Neuron (in vitro differentiated cells): ENCODE measurements at regions not wholly inside any gene's neighbourhood (a gene's known extent, or its start where the extent isn't known, plus 50 kb on each side); places are given as distances from the start of the nearest gene placed in this dataset.

Source experiments
- H2AFZ ChIP-seq: one replicate; pipeline ENCODE4 v1.6.1; 2013; ENCODE audit warnings: low read depth, mild to moderate bottlenecking, inconsistent platforms, low read length, moderate library complexity
- H3K27me3 ChIP-seq: one replicate; pipeline ENCODE4 v1.6.1; 2013; ENCODE audit warnings: low read length; ENCODE audit not compliant: insufficient read depth
- H3K36me3 ChIP-seq: one replicate; pipeline ENCODE4 v1.6.1; 2013; ENCODE audit warnings: low read length; ENCODE audit not compliant: insufficient read depth
- H3K4me1 ChIP-seq: one replicate; pipeline ENCODE4 v1.6.1; 2013; ENCODE audit warnings: low read length; ENCODE audit not compliant: insufficient read depth
- H3K4me3 ChIP-seq: 2 replicates; pipeline ENCODE4 v1.5.1; 2013; ENCODE audit warnings: mild to moderate bottlenecking, low read length, moderate library complexity
- H3K9me3 ChIP-seq: one replicate; pipeline ENCODE4 v1.6.1; 2013; ENCODE audit warnings: low read length

GRCh38 chr3:13947912-13948311 is 68.0 kb upstream of the WNT7A start:
- no peaks in the 10 kb centered on the region for H3K9me3 ChIP-seq
- peaks cover 19% of the 10 kb centered on the region for H3K27me3 ChIP-seq
- no peaks in the 10 kb centered on the region for H3K36me3 ChIP-seq
- no peak overlapping the region for H2AFZ ChIP-seq
- no peaks in the 10 kb centered on the region for H3K4me1 ChIP-seq
- no peak overlapping the region for H3K4me3 ChIP-seq

- H2AFZ ChIP-seq, result no peak overlapping the region
- no peaks in the 10 kb centered on the region for H3K36me3 ChIP-seq
- H3K4me3 ChIP-seq, result no peak overlapping the region
- H3K4me1 ChIP-seq, result no peaks in the 10 kb centered on the region
- no peaks in the 10 kb centered on the region for H3K9me3 ChIP-seq
- H3K27me3 ChIP-seq, result no peaks in the 10 kb centered on the region
Measured at GRCh38 chr3:13939206-13939605, 59.3 kb upstream of the WNT7A start.

- H3K4me3 ChIP-seq, result no peak overlapping the region
- no peaks in the 10 kb centered on the region for H3K4me1 ChIP-seq
- H3K36me3 ChIP-seq, result no peaks in the 10 kb centered on the region
- H3K27me3 ChIP-seq, result no peaks in the 10 kb centered on the region
- no peaks in the 10 kb centered on the region for H3K9me3 ChIP-seq
- no peak overlapping the region for H2AFZ ChIP-seq
Measured at GRCh38 chr3:13937131-13937530, 57.3 kb upstream of the WNT7A start.

GRCh38 chr3:13935494-13936094 is 55.7 kb upstream of the WNT7A start:
- H3K4me3 ChIP-seq, result no peak overlapping the region
- H3K36me3 ChIP-seq, result no peaks in the 10 kb centered on the region
- no peak overlapping the region for H2AFZ ChIP-seq

GRCh38 chr3:13934813-13935212 is 54.9 kb upstream of the WNT7A start:
- Histone ChIP-seq H3K27me3 (no peaks in the 10 kb centered on the region), H2AFZ (no peak overlapping the region), H3K36me3 (no peaks in the 10 kb centered on the region), H3K4me3 (no peak overlapping the region), H3K4me1 (no peaks in the 10 kb centered on the region), H3K9me3 (no peaks in the 10 kb centered on the region)

More at GRCh38 chr3:13935494-13936094, 55.7 kb upstream of the WNT7A start:
- H3K4me1 ChIP-seq, result no peaks in the 10 kb centered on the region
- H3K9me3 ChIP-seq, result no peaks in the 10 kb centered on the region
- no peaks in the 10 kb centered on the region for H3K27me3 ChIP-seq

- H3K4me3 ChIP-seq, result no peak overlapping the region
- no peaks in the 10 kb centered on the region for H3K36me3 ChIP-seq
- no peaks in the 10 kb centered on the region for H3K4me1 ChIP-seq
- H3K27me3 ChIP-seq, result no peaks in the 10 kb centered on the region
- no peaks in the 10 kb centered on the region for H3K9me3 ChIP-seq
- H2AFZ ChIP-seq, result no peak overlapping the region
Measured at GRCh38 chr3:13934315-13934714, 54.4 kb upstream of the WNT7A start.

- Histone ChIP-seq H3K4me3 (no peak overlapping the region), H3K36me3 (no peaks in the 10 kb centered on the region), H3K4me1 (no peaks in the 10 kb centered on the region), H2AFZ (no peak overlapping the region), H3K27me3 (no peaks in the 10 kb centered on the region), H3K9me3 (no peaks in the 10 kb centered on the region)
Measured at GRCh38 chr3:13932578-13933295, 52.9 kb upstream of the WNT7A start.

GRCh38 chr3:13931172-13931571 is 51.3 kb upstream of the WNT7A start:
- H3K9me3 ChIP-seq, result no peaks in the 10 kb centered on the region
- H3K27me3 ChIP-seq, result no peaks in the 10 kb centered on the region
- no peak overlapping the region for H3K4me3 ChIP-seq
- H3K36me3 ChIP-seq, result no peaks in the 10 kb centered on the region
- H2AFZ ChIP-seq, result no peak overlapping the region
- no peaks in the 10 kb centered on the region for H3K4me1 ChIP-seq
